ENCODE measurements at regions not wholly inside any gene's neighbourhood (a gene's known extent, or its start where the extent isn't known, plus 50 kb on each side); places are given as distances from the start of the nearest gene placed in this dataset.

- Mint-ChIP-seq H3K27me3 (ENCODE audit: unreplicated experiment) (no peaks in the 10 kb centered on the region), H3K4me3 (ENCODE audit: unreplicated experiment) (peak overlapping the region; percentile 85), H3K9me3 (ENCODE audit: unreplicated experiment) (no peaks in the 10 kb centered on the region), H3K27ac (ENCODE audit: unreplicated experiment) (peak overlapping the region; percentile 4), H3K4me1 (ENCODE audit: unreplicated experiment) (peaks cover 33% of the 10 kb centered on the region), H3K36me3 (ENCODE audit: unreplicated experiment) (no peaks in the 10 kb centered on the region)
- TF ChIP-seq CTCF (IDR thresholded peaks at IDR 0.05): no peak
- peak; percentile 98 for DNase-seq (ENCODE audit: extremely low spot score, unreplicated experiment)
These were observed 99.9 kb upstream of the SOD1 start for GRCh38 chr21:31559368-31560119.

GRCh38 chr21:31558962-31559367 is 100.5 kb upstream of the SOD1 start:
- H3K36me3 Mint-ChIP-seq (ENCODE audit: unreplicated experiment): no peaks in the 10 kb centered on the region
- peaks cover 39% of the 10 kb centered on the region for H3K4me1 Mint-ChIP-seq (ENCODE audit: unreplicated experiment)
- H3K9me3 Mint-ChIP-seq (ENCODE audit: unreplicated experiment): no peaks in the 10 kb centered on the region
- no peaks in the 10 kb centered on the region for H3K27me3 Mint-ChIP-seq (ENCODE audit: unreplicated experiment)
- no peak overlapping the region for H3K27ac Mint-ChIP-seq (ENCODE audit: unreplicated experiment)
- peak overlapping the region; percentile 85 for H3K4me3 Mint-ChIP-seq (ENCODE audit: unreplicated experiment)
- peak; percentile 98 for DNase-seq (ENCODE audit: extremely low spot score, unreplicated experiment)
- peak; percentile 56 for TF ChIP-seq CTCF (IDR thresholded peaks at IDR 0.05)

GRCh38 chr21:31558189-31558961 is 101.1 kb upstream of the SOD1 start:
- Mint-ChIP-seq H3K27me3 (ENCODE audit: unreplicated experiment) (no peaks in the 10 kb centered on the region), H3K9me3 (ENCODE audit: unreplicated experiment) (no peaks in the 10 kb centered on the region), H3K36me3 (ENCODE audit: unreplicated experiment) (no peaks in the 10 kb centered on the region), H3K4me3 (ENCODE audit: unreplicated experiment) (peak overlapping the region; percentile 78), H3K27ac (ENCODE audit: unreplicated experiment) (no peak overlapping the region), H3K4me1 (ENCODE audit: unreplicated experiment) (peaks cover 39% of the 10 kb centered on the region)
- DNase-seq (ENCODE audit: extremely low spot score, unreplicated experiment): no peak
- TF ChIP-seq CTCF (IDR thresholded peaks at IDR 0.05): no peak

- H3K36me3 Mint-ChIP-seq (ENCODE audit: unreplicated experiment): no peaks in the 10 kb centered on the region
- H3K4me1 Mint-ChIP-seq (ENCODE audit: unreplicated experiment): peaks cover 39% of the 10 kb centered on the region
- H3K9me3 Mint-ChIP-seq (ENCODE audit: unreplicated experiment): no peaks in the 10 kb centered on the region
- peak overlapping the region; percentile 78 for H3K4me3 Mint-ChIP-seq (ENCODE audit: unreplicated experiment)
- no peak for DNase-seq (ENCODE audit: extremely low spot score, unreplicated experiment)
- H3K27ac Mint-ChIP-seq (ENCODE audit: unreplicated experiment): no peak overlapping the region
- TF ChIP-seq CTCF (IDR thresholded peaks at IDR 0.05): no peak
- no peaks in the 10 kb centered on the region for H3K27me3 Mint-ChIP-seq (ENCODE audit: unreplicated experiment)
These were observed 101.9 kb upstream of the SOD1 start for GRCh38 chr21:31557421-31558188.

All from osteocyte (in vitro differentiated cells).